ENCODE measurements at regions not wholly inside any gene's neighbourhood (a gene's known extent, or its start where the extent isn't known, plus 50 kb on each side); places are given as distances from the start of the nearest gene placed in this dataset.

DNA sequence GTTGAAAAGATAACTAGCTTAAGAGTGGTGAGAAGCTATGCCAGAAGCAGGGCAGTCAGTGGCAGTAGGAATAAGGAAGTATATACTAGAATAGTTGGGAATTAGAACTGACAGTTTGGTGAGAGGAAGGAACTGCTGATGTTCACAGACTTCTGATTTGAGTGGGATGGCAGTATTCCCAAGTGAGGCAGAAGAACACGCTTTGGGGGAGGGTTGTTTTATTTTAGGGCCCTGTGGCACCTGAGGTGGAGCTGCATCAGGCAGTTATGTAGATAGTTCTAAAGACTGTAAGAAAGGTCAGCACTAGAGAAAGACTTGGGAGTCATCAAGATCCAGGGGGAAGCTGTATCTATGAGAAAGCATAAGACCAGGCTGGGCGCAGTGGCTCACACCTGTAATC, 66.3 kb upstream of the TNRC6B start:
- Histone ChIP-seq H3K9me3 (no peaks in the 10 kb centered on the region), H3K36me3 (no peaks in the 10 kb centered on the region), H3K27ac (no peak overlapping the region), H3K27me3 (no peaks in the 10 kb centered on the region), H3K4me1 (peaks cover 25% of the 10 kb centered on the region), H3K4me3 (no peak overlapping the region)
- no peak for DNase-seq
- ATAC-seq, result no peak
- TF ChIP-seq, protein P1, sequence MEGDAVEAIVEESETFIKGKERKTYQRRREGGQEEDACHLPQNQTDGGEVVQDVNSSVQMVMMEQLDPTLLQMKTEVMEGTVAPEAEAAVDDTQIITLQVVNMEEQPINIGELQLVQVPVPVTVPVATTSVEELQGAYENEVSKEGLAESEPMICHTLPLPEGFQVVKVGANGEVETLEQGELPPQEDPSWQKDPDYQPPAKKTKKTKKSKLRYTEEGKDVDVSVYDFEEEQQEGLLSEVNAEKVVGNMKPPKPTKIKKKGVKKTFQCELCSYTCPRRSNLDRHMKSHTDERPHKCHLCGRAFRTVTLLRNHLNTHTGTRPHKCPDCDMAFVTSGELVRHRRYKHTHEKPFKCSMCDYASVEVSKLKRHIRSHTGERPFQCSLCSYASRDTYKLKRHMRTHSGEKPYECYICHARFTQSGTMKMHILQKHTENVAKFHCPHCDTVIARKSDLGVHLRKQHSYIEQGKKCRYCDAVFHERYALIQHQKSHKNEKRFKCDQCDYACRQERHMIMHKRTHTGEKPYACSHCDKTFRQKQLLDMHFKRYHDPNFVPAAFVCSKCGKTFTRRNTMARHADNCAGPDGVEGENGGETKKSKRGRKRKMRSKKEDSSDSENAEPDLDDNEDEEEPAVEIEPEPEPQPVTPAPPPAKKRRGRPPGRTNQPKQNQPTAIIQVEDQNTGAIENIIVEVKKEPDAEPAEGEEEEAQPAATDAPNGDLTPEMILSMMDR (IDR thresholded peaks at IDR 0.05), result no peak
- intact Hi-C loops (cut with DNase I), result no loop called here

DNA sequence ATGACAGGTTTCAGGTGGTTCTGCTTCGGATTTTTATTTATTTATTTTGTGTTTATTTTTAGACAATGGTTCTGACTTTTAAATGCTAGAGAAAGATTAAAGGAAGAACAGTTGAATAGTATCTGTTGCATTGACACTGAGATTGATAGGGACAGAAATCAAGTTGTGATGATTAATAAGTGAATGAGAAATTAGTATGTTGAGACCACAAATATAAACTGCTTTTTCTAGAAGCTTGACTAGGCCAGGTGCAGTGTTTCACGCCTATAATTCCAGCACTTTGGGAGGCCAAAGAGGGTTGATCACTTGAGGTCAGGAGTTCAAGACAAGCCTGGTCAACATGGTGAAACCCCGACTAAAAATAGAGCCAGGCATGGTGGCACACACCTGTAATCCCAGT, 65.1 kb upstream of the TNRC6B start:
- Histone ChIP-seq H3K27me3 (no peaks in the 10 kb centered on the region), H3K9me3 (no peaks in the 10 kb centered on the region), H3K36me3 (no peaks in the 10 kb centered on the region), H3K27ac (no peak overlapping the region), H3K4me1 (peaks cover 24% of the 10 kb centered on the region), H3K4me3 (no peak overlapping the region)
- intact Hi-C loops (cut with DNase I), result no loop called here
- TF ChIP-seq, protein P1 (IDR thresholded peaks at IDR 0.05), result no peak
- ATAC-seq (no peak), DNase-seq (no peak)

DNA sequence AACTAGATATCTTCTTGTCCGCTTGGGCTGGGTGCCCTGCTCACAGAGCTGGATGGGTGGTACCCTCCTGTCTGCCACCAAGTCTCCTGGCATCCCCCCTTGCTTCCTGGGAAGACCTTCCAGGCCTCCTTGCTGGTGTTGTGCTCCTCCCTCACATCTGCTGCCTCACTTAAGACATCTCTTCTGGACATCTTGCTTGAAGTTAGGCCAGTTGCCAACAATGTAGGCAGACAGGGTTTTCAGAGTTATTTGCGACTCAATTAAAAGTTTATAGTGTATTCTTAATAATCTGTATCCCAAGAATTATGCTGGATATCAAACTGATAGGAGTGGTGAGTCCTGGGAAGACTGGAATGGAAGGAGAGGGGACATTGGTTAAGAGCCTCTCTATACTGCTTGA, 64.0 kb upstream of the TNRC6B start:
- H3K27ac ChIP-seq, result no peak overlapping the region
- peaks cover 14% of the 10 kb centered on the region for H3K4me1 ChIP-seq
- no peaks in the 10 kb centered on the region for H3K36me3 ChIP-seq
- no peaks in the 10 kb centered on the region for H3K27me3 ChIP-seq
- no peaks in the 10 kb centered on the region for H3K9me3 ChIP-seq
- no peak overlapping the region for H3K4me3 ChIP-seq
- DNase-seq, result no peak
- intact Hi-C loops (cut with DNase I), result no loop called here
- TF ChIP-seq, protein P1 (IDR thresholded peaks at IDR 0.05), result no peak
- no peak for ATAC-seq

DNA sequence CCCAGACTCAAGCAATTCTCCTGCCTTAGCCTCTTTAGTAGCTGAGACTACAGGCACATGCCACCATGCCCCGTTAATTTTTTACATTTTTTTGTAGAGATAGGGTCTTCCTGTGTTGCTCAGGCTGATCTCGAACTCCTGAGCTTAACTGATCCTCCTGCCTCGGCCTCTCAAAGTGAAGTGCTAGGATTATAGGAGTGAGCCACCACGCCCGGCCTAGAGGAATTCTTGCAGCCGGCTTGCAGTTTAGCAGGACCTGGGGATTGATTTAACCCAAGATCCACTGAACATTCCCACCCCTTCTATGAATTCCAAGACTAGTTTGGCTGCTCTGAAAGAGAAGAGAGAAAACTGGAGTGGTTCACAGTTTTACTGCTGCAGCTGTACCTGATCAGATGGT, 63.3 kb upstream of the TNRC6B start:
- H3K4me1 ChIP-seq, result peaks cover 14% of the 10 kb centered on the region
- intact Hi-C loops (cut with DNase I), result no loop called here
- TF ChIP-seq, protein P1 (IDR thresholded peaks at IDR 0.05), result no peak

DNA sequence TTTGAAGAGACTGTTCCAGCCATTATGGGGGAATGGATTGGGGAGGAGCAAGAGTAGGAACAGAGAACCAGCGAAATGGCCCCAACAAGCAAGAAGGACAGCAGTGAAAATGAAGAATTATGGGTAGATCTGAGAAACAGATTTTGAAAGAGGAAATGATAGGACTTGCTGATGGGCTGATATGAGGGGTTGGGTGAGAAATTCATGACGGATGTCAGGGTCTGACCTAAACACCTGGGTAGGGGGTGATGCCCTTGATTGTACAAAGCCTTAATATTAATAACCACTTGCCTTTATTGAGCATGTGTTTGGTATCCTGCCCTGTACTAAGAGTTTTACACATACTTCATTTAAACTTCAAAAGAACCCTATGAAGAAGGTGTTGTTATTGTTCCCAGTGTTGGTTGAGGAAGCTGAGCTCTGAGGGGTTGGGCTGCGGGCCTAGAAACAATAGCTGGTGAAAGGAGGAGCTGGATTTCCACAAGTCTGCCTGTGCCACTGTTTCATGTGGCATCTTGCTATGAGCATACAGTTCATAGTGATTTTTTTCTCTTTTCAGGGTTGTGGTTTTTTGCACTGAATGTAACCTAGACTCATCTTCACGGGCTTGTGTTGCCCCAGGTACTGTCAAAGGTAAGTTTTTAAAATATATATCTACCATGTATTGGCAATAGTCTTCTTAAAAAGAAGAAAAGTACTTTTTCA, 61.1 kb upstream of the TNRC6B start:
- no peaks in the 10 kb centered on the region for H3K27me3 ChIP-seq
- DNase-seq (no peak), ATAC-seq (no peak)

More for the DNA sequence above, 63.3 kb upstream of the TNRC6B start:
- Histone ChIP-seq H3K9me3 (no peaks in the 10 kb centered on the region), H3K36me3 (no peaks in the 10 kb centered on the region), H3K27ac (no peak overlapping the region), H3K27me3 (no peaks in the 10 kb centered on the region), H3K4me3 (no peak overlapping the region)
- no peak for ATAC-seq
- no peak for DNase-seq

More for the DNA sequence above, 61.1 kb upstream of the TNRC6B start:
- TF ChIP-seq, protein P1 (IDR thresholded peaks at IDR 0.05), result no peak
- Histone ChIP-seq H3K27ac (no peak overlapping the region), H3K9me3 (no peaks in the 10 kb centered on the region), H3K36me3 (no peaks in the 10 kb centered on the region), H3K4me1 (peaks cover 9% of the 10 kb centered on the region), H3K4me3 (no peak overlapping the region)
- intact Hi-C loops (cut with DNase I), result no loop called here

Measured in upper lobe of right lung (tissue), 1 donor.